ENCODE measurements at regions not wholly inside any gene's neighbourhood (a gene's known extent, or its start where the extent isn't known, plus 50 kb on each side); places are given as distances from the start of the nearest gene placed in this dataset.

DNA sequence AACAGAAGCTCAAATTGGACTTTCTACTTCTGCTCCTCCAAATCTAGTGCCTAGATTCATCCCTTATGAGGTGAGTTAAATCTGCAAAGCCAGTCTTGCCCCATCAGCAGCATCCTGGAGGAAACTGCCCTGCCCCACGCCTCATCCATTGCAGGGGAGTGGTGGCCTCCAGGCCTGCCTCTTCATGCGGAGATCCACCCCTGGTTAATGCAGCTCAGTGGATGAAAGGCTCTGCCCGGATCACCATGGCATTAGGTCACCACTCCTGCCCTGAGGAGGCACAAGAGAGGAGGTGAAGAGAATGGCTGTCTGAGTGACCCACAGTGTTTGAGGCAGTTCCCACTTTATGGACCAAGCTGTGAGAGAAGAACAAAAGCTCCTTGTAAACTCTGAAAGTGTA is 218.1 kb downstream of the C12orf75 start:
- no peak for TF ChIP-seq POLR2A (IDR thresholded peaks at IDR 0.05; ENCODE audit: low read length)
- TF ChIP-seq GATA1 (IDR thresholded peaks at IDR 0.05; ENCODE audit: low read depth, low read length) = no peak

Measured in erythroblast (primary cell).